H9 (cell line): ENCODE measurements at regions not wholly inside any gene's neighbourhood (a gene's known extent, or its start where the extent isn't known, plus 50 kb on each side); places are given as distances from the start of the nearest gene placed in this dataset.

Experiments used
- DNase-seq: peaks from one replicate; pipeline ENCODE4 v3.0.0-alpha.2; 2017
- H2AFZ ChIP-seq: one replicate; pipeline ENCODE4 v1.6.1; 2013; ENCODE audit warnings: mild to moderate bottlenecking, low read length, control low read depth, moderate library complexity
- H2AK5ac ChIP-seq: 2 replicates; pipeline ENCODE4 v1.6.1; 2013; ENCODE audit warnings: low read length, control low read depth, mixed read lengths; ENCODE audit not compliant: insufficient read length
- H2BK120ac ChIP-seq: one replicate; pipeline ENCODE4 v1.6.1; 2013; ENCODE audit warnings: low read depth, mild to moderate bottlenecking, low read length, control low read depth, inconsistent platforms; ENCODE audit not compliant: poor library complexity, severe bottlenecking
- H2BK12ac ChIP-seq: 2 replicates; pipeline ENCODE4 v1.6.1; 2013; ENCODE audit warnings: low read length, control low read depth, mixed read lengths, low read depth; ENCODE audit not compliant: insufficient read length
- H2BK15ac ChIP-seq: 2 replicates; pipeline ENCODE4 v1.6.1; 2013; ENCODE audit warnings: low read depth, low read length, control low read depth
- H2BK20ac ChIP-seq: one replicate; pipeline ENCODE4 v1.6.1; 2013; ENCODE audit warnings: low read depth, mild to moderate bottlenecking, low read length, control low read depth, inconsistent platforms; ENCODE audit not compliant: poor library complexity, severe bottlenecking
- H2BK5ac ChIP-seq: 2 replicates; pipeline ENCODE4 v1.6.1; 2013; ENCODE audit warnings: low read length, control low read depth, mixed read lengths; ENCODE audit not compliant: insufficient read length
- H3K14ac ChIP-seq: 2 replicates; pipeline ENCODE4 v1.6.1; 2013; ENCODE audit warnings: low read length, control low read depth; ENCODE audit not compliant: insufficient read depth
- H3K18ac ChIP-seq: 2 replicates; pipeline ENCODE4 v1.6.1; 2013; ENCODE audit warnings: low read depth, mild to moderate bottlenecking, mixed read lengths, low read length, control low read depth; ENCODE audit not compliant: insufficient read length
- H3K23ac ChIP-seq: 2 replicates; pipeline ENCODE4 v1.6.1; 2013; ENCODE audit warnings: low read length, control low read depth, mixed read lengths, low read depth; ENCODE audit not compliant: insufficient read length
- H3K23me2 ChIP-seq: 2 replicates; pipeline ENCODE4 v1.6.1; 2013; ENCODE audit warnings: low read depth, mild to moderate bottlenecking, mixed read lengths, low read length, control low read depth; ENCODE audit not compliant: insufficient read length, poor library complexity, severe bottlenecking
- H3K27ac ChIP-seq: 2 replicates; pipeline ENCODE4 v1.5.1; 2013; ENCODE audit warnings: low read length, control low read depth, mixed read lengths, low read depth; ENCODE audit not compliant: insufficient read length
- H3K27me3 ChIP-seq: 2 replicates; pipeline ENCODE4 v1.6.1; 2013; ENCODE audit warnings: low read length, control low read depth, inconsistent platforms; ENCODE audit not compliant: insufficient read depth
- H3K4ac ChIP-seq: 2 replicates; pipeline ENCODE4 v1.6.1; 2013; ENCODE audit warnings: low read depth, mild to moderate bottlenecking, control low read depth, inconsistent platforms, low read length, moderate library complexity
- H3K4me1 ChIP-seq: 2 replicates; pipeline ENCODE4 v1.6.1; 2013; ENCODE audit warnings: low read length, control low read depth, inconsistent platforms; ENCODE audit not compliant: insufficient read depth
- H3K4me2 ChIP-seq: 2 replicates; pipeline ENCODE4 v1.6.1; 2013; ENCODE audit warnings: low read length, control low read depth, mixed read lengths; ENCODE audit not compliant: insufficient read length, insufficient read depth
- H3K56ac ChIP-seq: 2 replicates; pipeline ENCODE4 v1.6.1; 2013; ENCODE audit warnings: low read depth, mild to moderate bottlenecking, mixed read lengths, low read length, control low read depth; ENCODE audit not compliant: insufficient read length
- H3K79me1 ChIP-seq: 2 replicates; pipeline ENCODE4 v1.6.1; 2013; ENCODE audit warnings: low read depth, mild to moderate bottlenecking, moderate library complexity, low read length, control low read depth, inconsistent platforms; ENCODE audit not compliant: insufficient read depth, poor library complexity, severe bottlenecking
- H3K79me2 ChIP-seq: 2 replicates; pipeline ENCODE4 v1.6.1; 2013; ENCODE audit warnings: low read length, control low read depth, inconsistent platforms; ENCODE audit not compliant: insufficient read depth
- H3K9ac ChIP-seq: 2 replicates; pipeline ENCODE4 v1.6.1; 2013; ENCODE audit warnings: low read length, control low read depth, mixed read lengths; ENCODE audit not compliant: insufficient read length; ENCODE audit errors: extremely low read depth
- H3K9me3 ChIP-seq: one replicate; pipeline ENCODE4 v1.6.1; 2013; ENCODE audit warnings: low read depth, low read length, inconsistent platforms; ENCODE audit not compliant: control insufficient read depth
- H3T11ph ChIP-seq: one replicate; pipeline ENCODE4 v1.6.1; 2013; ENCODE audit warnings: mild to moderate bottlenecking, low read length, control low read depth, inconsistent platforms
- H4K20me1 ChIP-seq: one replicate; pipeline ENCODE4 v1.6.1; 2013; ENCODE audit not compliant: control insufficient read depth, insufficient read length, insufficient read depth
- H4K5ac ChIP-seq: 2 replicates; pipeline ENCODE4 v1.6.1; 2013; ENCODE audit warnings: low read depth, mild to moderate bottlenecking, mixed read lengths, low read length, control low read depth; ENCODE audit not compliant: insufficient read length
- H4K8ac ChIP-seq: replicated peaks from 2 replicates; pipeline ENCODE4 v1.6.1; 2013; ENCODE audit warnings: low read length, control low read depth, mixed read lengths, low read depth; ENCODE audit not compliant: insufficient read length
- H4K91ac ChIP-seq: 2 replicates; pipeline ENCODE4 v1.6.1; 2013; ENCODE audit warnings: low read depth, mild to moderate bottlenecking, moderate library complexity, mixed read lengths, low read length, control low read depth; ENCODE audit not compliant: insufficient read length
- H3K27ac Mint-ChIP-seq, 3 experiments: 2 replicates in 2 of 3; 3 replicates in 1 of 3; pipeline ENCODE4 v1.8.0; 2020 to 2021; ENCODE audit warnings: mixed read lengths in 3 of 3, mild to moderate bottlenecking in 1 of 3, moderate library complexity in 1 of 3
- H3K27me3 Mint-ChIP-seq: 2 replicates; pipeline ENCODE4 v1.8.0; 2021; ENCODE audit warnings: low read depth, mild to moderate bottlenecking, moderate library complexity, mixed read lengths
- H3K36me3 Mint-ChIP-seq, 3 experiments: 2 replicates in 2 of 3; 3 replicates in 1 of 3; pipeline ENCODE4 v1.8.0; 2020 to 2021; ENCODE audit warnings: low read depth in 3 of 3, mixed read lengths in 3 of 3; ENCODE audit not compliant: insufficient read depth in 1 of 3
- H3K4me1 Mint-ChIP-seq, 2 experiments: 2 replicates each; pipeline ENCODE4 v1.8.0; 2020; ENCODE audit warnings: mixed read lengths in 2 of 2
- H3K4me3 Mint-ChIP-seq, 2 experiments: 2 replicates in 1 of 2; 3 replicates in 1 of 2; pipeline ENCODE4 v1.8.0; 2020 to 2021; ENCODE audit warnings: mild to moderate bottlenecking in 2 of 2, mixed read lengths in 2 of 2, moderate library complexity in 1 of 2
- H3K9me3 Mint-ChIP-seq, 2 experiments: 2 replicates in 1 of 2; 3 replicates in 1 of 2; pipeline ENCODE4 v1.8.0; 2020; ENCODE audit warnings: mild to moderate bottlenecking in 2 of 2, mixed read lengths in 2 of 2, moderate library complexity in 1 of 2
- CTCF ChIP-seq: fragments of 200-600 bp; sonication (generic); conservative IDR thresholded peaks from 3 replicates; pipeline ENCODE4 v1.8.0; 2021; ENCODE audit warnings: antibody characterized with exemption, mild to moderate bottlenecking
- WGBS: extraction: QIAGEN DNeasy Blood & Tissue Kit; methylation state at CpG from one replicate; pipeline ENCODE4 v1.1.7; 2013; ENCODE audit warnings: missing lambda C conversion rate, low lambda C conversion rate, mixed read lengths; ENCODE audit not compliant: insufficient read length; ENCODE audit errors: extremely low coverage; 5-methylcytosine and 5-hydroxymethylcytosine counted together

GRCh38 chr3:117528688-117529087 lies 819.1 kb downstream of the TUSC7 start:
- no peaks in the 10 kb centered on the region for H4K20me1 ChIP-seq
- no peaks in the 10 kb centered on the region for H3K4me1 Mint-ChIP-seq
- no peak overlapping the region for H3T11ph ChIP-seq
- H4K91ac ChIP-seq: no peak overlapping the region
- H3K23ac ChIP-seq: no peak overlapping the region
- no peak overlapping the region for H3K4me3 Mint-ChIP-seq
- WGBS: no CpG with 5 or more reads among the region's 1 CpG
- H3K9me3 ChIP-seq: no peaks in the 10 kb centered on the region
- H2BK20ac ChIP-seq: no peak overlapping the region
- no peaks in the 10 kb centered on the region for H3K4me1 ChIP-seq
- no peak overlapping the region for H2AK5ac ChIP-seq
- H3K9me3 Mint-ChIP-seq: peaks cover 3 to 4% of the 10 kb centered on the region in 2 experiments; a peak in 2 of 5 replicates
- no peaks in the 10 kb centered on the region for H3K27me3 ChIP-seq
- no peak overlapping the region for H2BK120ac ChIP-seq
- no peak overlapping the region for H3K9ac ChIP-seq
- no peak overlapping the region for H3K27ac Mint-ChIP-seq
- H3K36me3 Mint-ChIP-seq: no peaks in the 10 kb centered on the region
- H4K5ac ChIP-seq: no peak overlapping the region
- no peaks in the 10 kb centered on the region for H3K23me2 ChIP-seq
- no peaks in the 10 kb centered on the region for H3K27me3 Mint-ChIP-seq
- H4K8ac ChIP-seq: no peak overlapping the region
- no peak overlapping the region for H3K27ac ChIP-seq
- H3K14ac ChIP-seq: no peak overlapping the region
- no peak overlapping the region for H3K4ac ChIP-seq
- H2BK5ac ChIP-seq: no peak overlapping the region
- no peak for TF ChIP-seq CTCF
- no peaks in the 10 kb centered on the region for H3K79me2 ChIP-seq
- H3K79me1 ChIP-seq: no peaks in the 10 kb centered on the region
- no peak overlapping the region for H2AFZ ChIP-seq
- H2BK12ac ChIP-seq: no peak overlapping the region
- H3K56ac ChIP-seq: no peak overlapping the region
- DNase-seq: no peak
- H3K4me2 ChIP-seq: no peak overlapping the region
- no peak overlapping the region for H2BK15ac ChIP-seq
- no peak overlapping the region for H3K18ac ChIP-seq
